OCI-LY3 (cell line): ENCODE measurements at regions not wholly inside any gene's neighbourhood (a gene's known extent, or its start where the extent isn't known, plus 50 kb on each side); places are given as distances from the start of the nearest gene placed in this dataset.

Source experiments
- CTCF ChIP-seq: fragments of 200-600, 300-600 bp; sonication (generic); IDR thresholded peaks from 2 replicates; pipeline ENCODE4 v1.5.1; 2014; ENCODE audit warnings: antibody characterized with exemption, low read length, low read depth
- EZH2phosphoT487 ChIP-seq: fragments of 200-600 bp; shearing (Covaris generic); IDR thresholded peaks from 2 replicates; pipeline ENCODE4 v1.6.1; 2018; ENCODE audit warnings: antibody characterized with exemption, mixed run types, low read depth

GRCh38 chr3:70808881-70809280 lies 496.4 kb upstream of the MDFIC2 start:
- TF ChIP-seq EZH2phosphoT487 (no peak), CTCF (no peak)
